Pancreas (tissue), 10 donors: ENCODE measurements at regions not wholly inside any gene's neighbourhood (a gene's known extent, or its start where the extent isn't known, plus 50 kb on each side); places are given as distances from the start of the nearest gene placed in this dataset.

Experiments used
- ATAC-seq, 4 donors: fragments of 200-7000 bp; cut with Tn5 transposase; one replicate each; pipeline versions ENCODE4 v1.8.0 to v1.9.1; 2020; ENCODE audit warnings: mild to moderate bottlenecking in 4 of 4, moderate library complexity in 4 of 4
- DNase-seq, 6 donors: peaks; one replicate each; pipeline ENCODE4 v3.0.0-alpha.2; 2020
- FAIRE-seq: peaks from 2 replicates; lab custom pipeline; 2012; peaks lifted over from hg19 to GRCh38; lab: Jason Lieb, UNC
- H3K27ac ChIP-seq, 4 donors: fragments of 200-600 bp; sonication (generic); 1 replicate in 3 of 4; 2 replicates in 1 of 4; pipeline versions ENCODE4 v1.5.0 to v1.8.0; 2020
- H3K27me3 ChIP-seq, 4 donors: fragments of 200-600 bp; one replicate each; pipeline ENCODE4 v1.8.0; 2021
- H3K36me3 ChIP-seq, 3 donors: fragments of 200-600 bp; sonication (generic) in 1 of 3; one replicate each; pipeline versions ENCODE4 v1.5.0 to v1.8.0; 2020 to 2021
- H3K4me1 ChIP-seq, 3 donors: fragments of 200-600 bp; one replicate each; pipeline ENCODE4 v1.8.0; 2021
- H3K4me3 ChIP-seq, 4 donors: fragments of 200-600 bp; sonication (generic) in 2 of 4; one replicate each; pipeline versions ENCODE4 v1.5.0 to v1.8.0; 2020 to 2021
- H3K9me3 ChIP-seq, 4 donors: fragments of 200-600 bp; one replicate each; pipeline ENCODE4 v1.8.0; 2021
- WGBS, 2 donors: extraction: QIAGEN DNeasy Blood & Tissue Kit; methylation state at CpG; one replicate each; pipeline ENCODE4 v1.1.7; 2013; 5-methylcytosine and 5-hydroxymethylcytosine counted together
- intact Hi-C, 3 donors: fragments of 100-400 bp; cut with DNase I; formaldehyde crosslinking; loops; one replicate each; pipeline versions ENCODE4 v1.11.1 to v1.14.2; 2022
- TF ChIP-seq, protein P1 (sequence below), 4 donors: fragments of 200-600 bp; sonication (generic) in 3 of 4; IDR thresholded peaks; one replicate each; pipeline versions ENCODE4 v1.5.0 to v1.8.0; 2021; ENCODE audit warnings: antibody characterized with exemption in 4 of 4
- donor health status: healthy with polysubstance abuse.
- donor health status: DM: no; HTN: no; CAD: no; lungs with moderate emphysema.
- donor health status: DM: no; HTN: no; CAD: no.
- donor health status: control.
- donor health status: control.
- donor health status: Bipolar disorder and iron deficiency.
- donor health status: DM: yes; HTN: yes; CAD: no.
- donor health status: DM: no; HTN: no; CAD: no.
- donor health status: DM: no; HTN: no; CAD: no.
- donor health status: DM: yes; HTN: yes; CAD: no.

GRCh38 chr4:138765442-138765841, 250.1 kb upstream of the NOCT start:
- TF ChIP-seq, protein P1, sequence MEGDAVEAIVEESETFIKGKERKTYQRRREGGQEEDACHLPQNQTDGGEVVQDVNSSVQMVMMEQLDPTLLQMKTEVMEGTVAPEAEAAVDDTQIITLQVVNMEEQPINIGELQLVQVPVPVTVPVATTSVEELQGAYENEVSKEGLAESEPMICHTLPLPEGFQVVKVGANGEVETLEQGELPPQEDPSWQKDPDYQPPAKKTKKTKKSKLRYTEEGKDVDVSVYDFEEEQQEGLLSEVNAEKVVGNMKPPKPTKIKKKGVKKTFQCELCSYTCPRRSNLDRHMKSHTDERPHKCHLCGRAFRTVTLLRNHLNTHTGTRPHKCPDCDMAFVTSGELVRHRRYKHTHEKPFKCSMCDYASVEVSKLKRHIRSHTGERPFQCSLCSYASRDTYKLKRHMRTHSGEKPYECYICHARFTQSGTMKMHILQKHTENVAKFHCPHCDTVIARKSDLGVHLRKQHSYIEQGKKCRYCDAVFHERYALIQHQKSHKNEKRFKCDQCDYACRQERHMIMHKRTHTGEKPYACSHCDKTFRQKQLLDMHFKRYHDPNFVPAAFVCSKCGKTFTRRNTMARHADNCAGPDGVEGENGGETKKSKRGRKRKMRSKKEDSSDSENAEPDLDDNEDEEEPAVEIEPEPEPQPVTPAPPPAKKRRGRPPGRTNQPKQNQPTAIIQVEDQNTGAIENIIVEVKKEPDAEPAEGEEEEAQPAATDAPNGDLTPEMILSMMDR (IDR thresholded peaks at IDR 0.05): no peak
- WGBS, 2 donors: 69 to 79% methylated on average over 3 of the region's 3 CpGs
- Histone ChIP-seq H3K36me3 (no peaks in the 10 kb centered on the region), H3K27me3 (no peaks in the 10 kb centered on the region), H3K4me3 (no peak overlapping the region), H3K27ac (no peak overlapping the region), H3K4me1 (no peaks in the 10 kb centered on the region), H3K9me3 (no peaks in the 10 kb centered on the region)
- no peak for ATAC-seq
- no peak for FAIRE-seq
- DNase-seq: no peak
- intact Hi-C loops: no loop called here

DNA sequence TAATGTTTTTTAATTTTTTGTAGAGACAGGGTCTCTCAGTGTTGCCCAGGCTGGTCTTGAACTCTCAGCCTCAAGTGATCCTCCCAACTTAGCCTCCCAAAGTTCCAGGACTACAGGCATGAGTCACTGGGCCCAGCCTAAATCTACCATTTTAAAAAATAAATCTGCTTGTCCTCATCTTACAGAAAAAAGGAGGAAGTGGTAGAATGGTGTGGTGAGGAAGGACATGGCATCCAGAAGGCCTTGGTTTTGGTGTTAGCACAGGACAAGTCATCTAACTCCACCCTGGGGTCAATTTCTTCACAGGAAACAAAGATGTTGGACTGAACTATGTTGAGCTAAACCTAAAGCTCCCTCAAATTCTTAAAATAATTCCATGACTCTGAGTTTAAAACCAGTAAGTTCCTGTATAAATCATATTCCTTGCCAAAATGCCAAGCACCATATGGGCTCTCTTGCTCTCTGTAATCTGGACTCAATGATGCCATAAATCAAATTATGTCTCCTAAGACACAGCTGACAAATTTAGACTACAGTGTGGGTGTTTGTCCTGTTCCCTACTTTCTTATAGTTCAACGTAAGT, 253.9 kb upstream of the NOCT start:
- no peak for DNase-seq
- no peak for FAIRE-seq
- Histone ChIP-seq H3K4me3 (no peak overlapping the region), H3K36me3 (no peaks in the 10 kb centered on the region), H3K4me1 (no peaks in the 10 kb centered on the region), H3K27ac (no peak overlapping the region), H3K27me3 (no peaks in the 10 kb centered on the region), H3K9me3 (no peaks in the 10 kb centered on the region)
- 86 to 90% methylated on average over 1 of the region's 1 CpG for WGBS, 2 donors
- intact Hi-C loops: no loop called here
- TF ChIP-seq, protein P1 (IDR thresholded peaks at IDR 0.05): no peak
- ATAC-seq: no peak

DNA sequence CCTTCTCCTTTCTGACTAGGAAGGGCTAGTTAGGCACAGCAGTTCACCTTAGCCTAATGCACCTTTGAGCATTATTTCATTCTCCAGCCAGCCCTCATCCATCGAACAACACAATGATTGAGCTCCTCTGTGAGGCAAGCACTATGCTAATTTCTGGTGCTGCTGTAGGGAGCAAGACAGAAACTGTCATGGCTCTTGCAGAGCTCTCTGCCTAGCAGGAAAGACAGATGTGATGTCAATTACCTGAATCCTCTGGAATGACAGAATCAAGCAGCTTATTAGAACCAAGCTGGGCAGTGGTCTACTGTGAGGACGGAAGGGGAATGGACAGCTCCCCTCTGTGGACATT, 256.1 kb upstream of the NOCT start:
- TF ChIP-seq, protein P1 (IDR thresholded peaks at IDR 0.05): no peak
- WGBS, 2 donors: 60 to 73% methylated on average over 2 of the region's 2 CpGs
- Histone ChIP-seq H3K4me3 (no peak overlapping the region), H3K27me3 (no peaks in the 10 kb centered on the region), H3K27ac (no peak overlapping the region), H3K36me3 (no peaks in the 10 kb centered on the region), H3K4me1 (no peaks in the 10 kb centered on the region), H3K9me3 (no peaks in the 10 kb centered on the region)
- no peak for DNase-seq
- intact Hi-C loops: no loop called here
- no peak for ATAC-seq
- FAIRE-seq: no peak

DNA sequence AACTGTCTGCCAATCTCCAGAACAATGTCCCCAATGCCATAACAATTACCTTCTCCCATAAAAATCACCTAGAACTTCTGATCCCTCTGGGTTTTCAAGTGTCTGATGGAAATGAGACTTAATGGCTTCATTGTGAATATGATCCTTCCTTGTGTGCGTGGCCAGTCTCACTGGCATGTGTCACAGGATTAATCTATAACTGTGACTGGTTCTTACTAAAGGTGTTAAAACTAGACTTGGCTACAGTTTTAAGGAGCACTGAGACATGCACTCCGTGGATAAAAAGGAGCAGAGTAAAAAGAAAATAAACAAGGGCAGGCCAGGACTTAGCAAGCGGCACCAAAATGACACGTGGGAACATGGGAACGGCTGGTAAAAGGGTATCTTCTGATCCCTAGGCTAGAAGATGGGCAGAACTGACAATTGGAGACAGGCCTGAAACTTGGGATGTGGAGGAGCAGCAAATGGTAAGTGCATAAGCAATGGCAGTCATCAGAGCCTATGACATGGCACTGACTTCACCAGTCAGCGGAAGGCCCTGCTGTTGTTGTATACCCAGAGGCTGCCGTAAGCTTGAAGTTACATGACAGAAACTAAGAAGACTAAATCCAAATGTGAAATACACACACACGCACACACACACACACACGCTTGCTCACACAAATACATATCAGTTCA, 256.6 kb upstream of the NOCT start:
- ATAC-seq: no peak
- intact Hi-C loops: no loop called here

GRCh38 chr4:138758196-138758595, 257.4 kb upstream of the NOCT start:
- 76 to 92% methylated on average over 5 of the region's 5 CpGs for WGBS, 2 donors
- Histone ChIP-seq H3K4me3 (no peak overlapping the region), H3K36me3 (no peaks in the 10 kb centered on the region), H3K4me1 (no peaks in the 10 kb centered on the region), H3K27me3 (no peaks in the 10 kb centered on the region), H3K9me3 (no peaks in the 10 kb centered on the region), H3K27ac (no peak overlapping the region)
- FAIRE-seq (no peak), DNase-seq (no peak), ATAC-seq (no peak)
- TF ChIP-seq, protein P1 (IDR thresholded peaks at IDR 0.05): no peak
- intact Hi-C loops: no loop called here

More for the DNA sequence above, 256.6 kb upstream of the NOCT start:
- Histone ChIP-seq H3K4me1 (no peaks in the 10 kb centered on the region), H3K36me3 (no peaks in the 10 kb centered on the region), H3K27ac (no peak overlapping the region), H3K4me3 (no peak overlapping the region), H3K9me3 (no peaks in the 10 kb centered on the region), H3K27me3 (no peaks in the 10 kb centered on the region)
- no peak for DNase-seq
- WGBS, 2 donors: 77 to 81% methylated on average over 9 of the region's 9 CpGs
- TF ChIP-seq, protein P1 (IDR thresholded peaks at IDR 0.05): no peak
- FAIRE-seq: no peak
